ENCODE measurements at regions not wholly inside any gene's neighbourhood (a gene's known extent, or its start where the extent isn't known, plus 50 kb on each side); places are given as distances from the start of the nearest gene placed in this dataset.
A peak's percentile ranks its signal among the peaks of the same experiment; 100 is the strongest.

GRCh38 chr15:24877174-24877573, 77.6 kb upstream of the SNRPN start:
- no peaks in the 10 kb centered on the region for H3K4me1 ChIP-seq (ENCODE audit: insufficient read depth)
- 49 to 64% methylated on average over 7 of the region's 7 CpGs for WGBS, 2 experiments (ENCODE audit: low coverage in 1 of 2, low lambda C conversion rate in 2 of 2, missing lambda C conversion rate in 2 of 2)
- H3K4me2 ChIP-seq (ENCODE audit: unreplicated experiment): no peak overlapping the region
- H3K27me3 ChIP-seq (replicated peaks; ENCODE audit: insufficient read depth): no peaks in the 10 kb centered on the region
- H3K27ac ChIP-seq: no peak overlapping the region
- no peaks in the 10 kb centered on the region for H4K20me1 ChIP-seq (ENCODE audit: insufficient read depth)
- no peaks in the 10 kb centered on the region for H3K79me2 ChIP-seq (ENCODE audit: insufficient read depth)
- no peak for TF ChIP-seq EZH2 (IDR thresholded peaks at IDR 0.05; ENCODE audit: insufficient read depth, poor library complexity, severe bottlenecking)
- TF ChIP-seq EZH2phosphoT487 (IDR thresholded peaks at IDR 0.05; ENCODE audit: insufficient read depth, low read depth): no peak
- H3K9me3 ChIP-seq (ENCODE audit: low read depth): no peaks in the 10 kb centered on the region
- no peaks in the 10 kb centered on the region for H3K36me3 ChIP-seq (ENCODE audit: low read depth)
- H3K9me2 ChIP-seq (ENCODE audit: insufficient read depth): no peaks in the 10 kb centered on the region
- in situ Hi-C loops (cut with MboI): no loop called here
- peak; percentile 4 for DNase-seq
- no peaks in the 10 kb centered on the region for H3F3A ChIP-seq (ENCODE audit: insufficient read depth)
- peak overlapping the region; percentile 79; the same call in 1 of the 2 replicates for H2AFZ ChIP-seq
- no peak overlapping the region for H3K9ac ChIP-seq
- no peak overlapping the region for H3K4me3 ChIP-seq

- no peaks in the 10 kb centered on the region for H3K27me3 ChIP-seq (replicated peaks; ENCODE audit: insufficient read depth)
- H3K27ac ChIP-seq: no peak overlapping the region
- no peaks in the 10 kb centered on the region for H3K79me2 ChIP-seq (ENCODE audit: insufficient read depth)
- no peaks in the 10 kb centered on the region for H3K9me3 ChIP-seq (ENCODE audit: low read depth)
- in situ Hi-C loops (cut with MboI): no loop called here
- H3K9me2 ChIP-seq (ENCODE audit: insufficient read depth): no peaks in the 10 kb centered on the region
- DNase-seq: peak; percentile 52
- peak overlapping the region; percentile 50 for H3K4me2 ChIP-seq (ENCODE audit: unreplicated experiment)
- peak overlapping the region; percentile 79 for H2AFZ ChIP-seq
- no peaks in the 10 kb centered on the region for H3F3A ChIP-seq (ENCODE audit: insufficient read depth)
- H3K4me3 ChIP-seq: peak overlapping the region; percentile 68
- no peaks in the 10 kb centered on the region for H3K4me1 ChIP-seq (ENCODE audit: insufficient read depth)
- 21% methylated on average over 37 of the region's 37 CpGs for WGBS, 2 experiments (ENCODE audit: low coverage in 1 of 2, low lambda C conversion rate in 2 of 2, missing lambda C conversion rate in 2 of 2)
- H3K9ac ChIP-seq: peak overlapping the region; percentile 47
- H3K36me3 ChIP-seq (ENCODE audit: low read depth): no peaks in the 10 kb centered on the region
- no peak for TF ChIP-seq EZH2 (IDR thresholded peaks at IDR 0.05; ENCODE audit: insufficient read depth, poor library complexity, severe bottlenecking)
- no peak for TF ChIP-seq EZH2phosphoT487 (IDR thresholded peaks at IDR 0.05; ENCODE audit: insufficient read depth, low read depth)
- H4K20me1 ChIP-seq (ENCODE audit: insufficient read depth): no peaks in the 10 kb centered on the region
Measured at GRCh38 chr15:24878153-24878552, 76.6 kb upstream of the SNRPN start.

- no peak overlapping the region for H3K4me3 ChIP-seq
- no peaks in the 10 kb centered on the region for H3K4me1 ChIP-seq (ENCODE audit: insufficient read depth)
- no peaks in the 10 kb centered on the region for H3K9me2 ChIP-seq (ENCODE audit: insufficient read depth)
- no peak overlapping the region for H3K9ac ChIP-seq
- no peaks in the 10 kb centered on the region for H3K36me3 ChIP-seq (ENCODE audit: low read depth)
- in situ Hi-C loops (cut with MboI): no loop called here
- DNase-seq: no peak
- no peak overlapping the region for H3K27ac ChIP-seq
- H3F3A ChIP-seq (ENCODE audit: insufficient read depth): no peaks in the 10 kb centered on the region
- no peak for TF ChIP-seq EZH2phosphoT487 (IDR thresholded peaks at IDR 0.05; ENCODE audit: insufficient read depth, low read depth)
- H3K4me2 ChIP-seq (ENCODE audit: unreplicated experiment): no peak overlapping the region
- no peaks in the 10 kb centered on the region for H3K79me2 ChIP-seq (ENCODE audit: insufficient read depth)
- no peak overlapping the region for H2AFZ ChIP-seq
- WGBS, 2 experiments (ENCODE audit: low coverage in 1 of 2, low lambda C conversion rate in 2 of 2, missing lambda C conversion rate in 2 of 2): 51 to 54% methylated on average over 2 of the region's 2 CpGs
- no peaks in the 10 kb centered on the region for H4K20me1 ChIP-seq (ENCODE audit: insufficient read depth)
- no peaks in the 10 kb centered on the region for H3K9me3 ChIP-seq (ENCODE audit: low read depth)
- no peaks in the 10 kb centered on the region for H3K27me3 ChIP-seq (replicated peaks; ENCODE audit: insufficient read depth)
Measured at GRCh38 chr15:24879492-24879891, 75.3 kb upstream of the SNRPN start.

- in situ Hi-C loops (cut with MboI): no loop called here
- 35 to 40% methylated on average over 8 of the region's 8 CpGs for WGBS, 2 experiments (ENCODE audit: low coverage in 1 of 2, low lambda C conversion rate in 2 of 2, missing lambda C conversion rate in 2 of 2)
- no peaks in the 10 kb centered on the region for H3K27me3 ChIP-seq (replicated peaks; ENCODE audit: insufficient read depth)
Measured at GRCh38 chr15:24880663-24881062, 74.1 kb upstream of the SNRPN start.

GRCh38 chr15:24886538-24886937, 68.2 kb upstream of the SNRPN start:
- no peak for TF ChIP-seq EZH2 (IDR thresholded peaks at IDR 0.05; ENCODE audit: insufficient read depth, poor library complexity, severe bottlenecking)
- no peak for TF ChIP-seq EZH2phosphoT487 (IDR thresholded peaks at IDR 0.05; ENCODE audit: insufficient read depth, low read depth)
- no peak overlapping the region for H3K4me3 ChIP-seq
- no peaks in the 10 kb centered on the region for H4K20me1 ChIP-seq (ENCODE audit: insufficient read depth)
- H3K4me2 ChIP-seq (ENCODE audit: unreplicated experiment): no peak overlapping the region
- no peaks in the 10 kb centered on the region for H3K79me2 ChIP-seq (ENCODE audit: insufficient read depth)
- no peaks in the 10 kb centered on the region for H3K9me2 ChIP-seq (ENCODE audit: insufficient read depth)
- no peak overlapping the region for H3K27ac ChIP-seq
- in situ Hi-C loops (cut with MboI): no loop called here
- H3K9ac ChIP-seq: no peak overlapping the region
- no peak overlapping the region for H2AFZ ChIP-seq
- no peaks in the 10 kb centered on the region for H3F3A ChIP-seq (ENCODE audit: insufficient read depth)
- 39 to 57% methylated on average over 3 of the region's 3 CpGs for WGBS, 2 experiments (ENCODE audit: low coverage in 1 of 2, low lambda C conversion rate in 2 of 2, missing lambda C conversion rate in 2 of 2)
- no peaks in the 10 kb centered on the region for H3K36me3 ChIP-seq (ENCODE audit: low read depth)
- no peaks in the 10 kb centered on the region for H3K4me1 ChIP-seq (ENCODE audit: insufficient read depth)
- H3K27me3 ChIP-seq (replicated peaks; ENCODE audit: insufficient read depth): no peaks in the 10 kb centered on the region
- no peaks in the 10 kb centered on the region for H3K9me3 ChIP-seq (ENCODE audit: low read depth)
- DNase-seq: no peak

More at GRCh38 chr15:24880663-24881062, 74.1 kb upstream of the SNRPN start:
- Histone ChIP-seq H4K20me1 (ENCODE audit: insufficient read depth) (no peaks in the 10 kb centered on the region), H2AFZ (no peak overlapping the region), H3K9me2 (ENCODE audit: insufficient read depth) (no peaks in the 10 kb centered on the region), H3F3A (ENCODE audit: insufficient read depth) (no peaks in the 10 kb centered on the region), H3K9me3 (ENCODE audit: low read depth) (no peaks in the 10 kb centered on the region), H3K4me1 (ENCODE audit: insufficient read depth) (no peaks in the 10 kb centered on the region), H3K9ac (no peak overlapping the region), H3K36me3 (ENCODE audit: low read depth) (no peaks in the 10 kb centered on the region), H3K4me3 (no peak overlapping the region), H3K79me2 (ENCODE audit: insufficient read depth) (no peaks in the 10 kb centered on the region), H3K4me2 (ENCODE audit: unreplicated experiment) (no peak overlapping the region), H3K27ac (no peak overlapping the region)
- no peak for DNase-seq
- TF ChIP-seq EZH2phosphoT487 (IDR thresholded peaks at IDR 0.05; ENCODE audit: insufficient read depth, low read depth) (no peak), EZH2 (IDR thresholded peaks at IDR 0.05; ENCODE audit: insufficient read depth, poor library complexity, severe bottlenecking) (no peak)

Measured in GM23248 (cell line).